SK-N-SH (cell line): ENCODE measurements at regions not wholly inside any gene's neighbourhood (a gene's known extent, or its start where the extent isn't known, plus 50 kb on each side); places are given as distances from the start of the nearest gene placed in this dataset.

ENCODE experiments used
- CTCF ChIA-PET: fragments of 300-600, 350-600 bp; formaldehyde crosslinking; extraction: SDS; loops from one replicate; lab custom pipeline; 2021; lab: Yijun Ruan, JAX
- POLR2A ChIA-PET: fragments of 350-600 bp; sonication (Branson Sonifier 250); formaldehyde crosslinking; extraction: SDS; loops from one replicate; lab custom pipeline; 2020; ENCODE audit warnings: antibody characterized with exemption, inconsistent platforms; lab: Yijun Ruan, JAX
- DNase-seq: peaks from one replicate; pipeline ENCODE4 v3.0.0; 2012
- H2AFZ ChIP-seq: fragments of 200-600 bp; sonication (generic); 2 replicates; pipeline ENCODE4 v1.8.1; 2016; ENCODE audit warnings: antibody characterized with exemption, mild to moderate bottlenecking, low read depth
- H3F3A ChIP-seq: fragments of 200-600 bp; sonication (generic); replicated peaks from 2 replicates; pipeline ENCODE3; 2016; ENCODE audit warnings: antibody characterized with exemption, mild to moderate bottlenecking; ENCODE audit not compliant: insufficient read depth
- H3K27ac ChIP-seq, 2 experiments: fragments of 200-500 bp in 1 of 2; fragments of 200-600 bp in 1 of 2; sonication (Bioruptor generic) in 1 of 2; sonication (generic), shearing (Covaris generic) in 1 of 2; 2 replicates each; pipeline versions ENCODE4 v1.5.1 to v1.6.1; 2014 to 2016; ENCODE audit warnings: low read depth in 2 of 2, inconsistent platforms in 1 of 2, low read length in 1 of 2, mild to moderate bottlenecking in 1 of 2, mixed read lengths in 1 of 2
- H3K27me3 ChIP-seq: fragments of 200-600 bp; sonication (generic), shearing (Covaris generic); 2 replicates; pipeline ENCODE4 v1.6.1; 2016; ENCODE audit warnings: mixed run types; ENCODE audit not compliant: insufficient read depth
- H3K36me3 ChIP-seq, 2 experiments: fragments of 200-500 bp in 1 of 2; fragments of 200-600 bp in 1 of 2; sonication (Bioruptor generic) in 1 of 2; sonication (generic) in 1 of 2; replicated peaks in 1 of 2; 2 replicates each; pipeline versions ENCODE3 to v1.5.1; 2014 to 2016; ENCODE audit warnings: low read length in 1 of 2, mild to moderate bottlenecking in 1 of 2; ENCODE audit not compliant: insufficient read depth in 2 of 2, control insufficient read depth in 1 of 2
- H3K4me1 ChIP-seq, 2 experiments: fragments of 200-500 bp in 1 of 2; fragments of 200-600 bp in 1 of 2; sonication (Bioruptor generic) in 1 of 2; sonication (generic), shearing (Covaris generic) in 1 of 2; 2 replicates each; pipeline versions ENCODE4 v1.5.1 to v1.6.1; 2014 to 2016; ENCODE audit warnings: low read depth in 1 of 2, low read length in 1 of 2, mixed run types in 1 of 2; ENCODE audit not compliant: insufficient read depth in 2 of 2, control insufficient read depth in 1 of 2
- H3K4me2 ChIP-seq: fragments of 200-600 bp; sonication (generic), shearing (Covaris generic); 2 replicates; pipeline ENCODE4 v1.6.1; 2017; ENCODE audit warnings: mixed run types
- H3K4me3 ChIP-seq, 2 experiments: fragments of 200-500 bp in 1 of 2; fragments of 200-600 bp in 1 of 2; sonication (Bioruptor generic) in 1 of 2; sonication (generic), shearing (Covaris generic) in 1 of 2; 2 replicates each; pipeline versions ENCODE4 v1.5.1 to v1.8.1; 2014 to 2016; ENCODE audit warnings: low read depth in 2 of 2, inconsistent platforms in 1 of 2, low read length in 1 of 2, mild to moderate bottlenecking in 1 of 2, mixed read lengths in 1 of 2, moderate library complexity in 1 of 2
- H3K79me2 ChIP-seq: fragments of 200-600 bp; sonication (generic); 2 replicates; pipeline ENCODE4 v1.8.1; 2017; ENCODE audit warnings: mild to moderate bottlenecking; ENCODE audit not compliant: insufficient read depth
- H3K9ac ChIP-seq: fragments of 200-600 bp; sonication (generic); 2 replicates; pipeline ENCODE4 v1.6.1; 2017; ENCODE audit warnings: mixed run types
- H3K9me2 ChIP-seq: fragments of 200-600 bp; sonication (generic); 2 replicates; pipeline ENCODE4 v1.6.1; 2017; ENCODE audit warnings: mixed run types
- H3K9me3 ChIP-seq: fragments of 200-600 bp; sonication (generic); 2 replicates; pipeline ENCODE4 v1.6.1; 2017; ENCODE audit warnings: mixed run types, mild to moderate bottlenecking, moderate library complexity
- H4K20me1 ChIP-seq: fragments of 200-600 bp; sonication (generic); 2 replicates; pipeline ENCODE4 v1.6.1; 2017; ENCODE audit warnings: mild to moderate bottlenecking, mixed run types; ENCODE audit not compliant: insufficient read depth
- CHD2 ChIP-seq: fragments of 150-350 bp; IDR thresholded peaks from 2 replicates; pipeline ENCODE4 v1.6.1; 2018; ENCODE audit warnings: low read length; ENCODE audit not compliant: partially characterized antibody
- ELF1 ChIP-seq: IDR thresholded peaks from 2 replicates; pipeline ENCODE4 v1.4.0; 2012
- EP300 ChIP-seq, 2 experiments: IDR thresholded peaks; 2 replicates each; pipeline versions ENCODE4 v1.4.0 to v1.6.1; 2012; ENCODE audit warnings: borderline replicate concordance in 1 of 2, low read depth in 1 of 2, low read length in 1 of 2
- FOXM1 ChIP-seq: IDR thresholded peaks from 2 replicates; pipeline ENCODE4 v1.4.0; 2012; ENCODE audit warnings: low read depth, mild to moderate bottlenecking
- GABPA ChIP-seq: IDR thresholded peaks from 2 replicates; pipeline ENCODE4 v1.4.0; 2012; ENCODE audit warnings: low read depth, mild to moderate bottlenecking
- GATA2 ChIP-seq: sonication (generic); formaldehyde crosslinking; IDR thresholded peaks from 2 replicates; pipeline ENCODE4 v1.5.0; 2020; ENCODE audit warnings: mild to moderate bottlenecking, missing genetic modification reagents
- IRF3 ChIP-seq: fragments of 150-350 bp; IDR thresholded peaks from 2 replicates; pipeline ENCODE4 v1.6.1; 2016; ENCODE audit warnings: mild to moderate bottlenecking, low read depth, low read length
- JUND ChIP-seq: IDR thresholded peaks from 2 replicates; pipeline ENCODE4 v1.4.0; 2012
- MEF2A ChIP-seq: IDR thresholded peaks from 2 replicates; pipeline ENCODE4 v1.4.0; 2012; ENCODE audit warnings: low read depth, borderline replicate concordance
- NFIC ChIP-seq: IDR thresholded peaks from 2 replicates; pipeline ENCODE4 v1.4.0; 2012; ENCODE audit warnings: borderline replicate concordance
- NRF1 ChIP-seq: IDR thresholded peaks from 2 replicates; pipeline ENCODE4 v1.6.1; 2012; ENCODE audit warnings: low read depth, mild to moderate bottlenecking, low read length
- PBX3 ChIP-seq: IDR thresholded peaks from 2 replicates; pipeline ENCODE4; 2012
- RAD21 ChIP-seq: IDR thresholded peaks from 2 replicates; pipeline ENCODE4 v1.6.1; 2012; ENCODE audit warnings: mild to moderate bottlenecking, low read length
- REST ChIP-seq: IDR thresholded peaks from 2 replicates; pipeline ENCODE4 v1.6.1; 2012; ENCODE audit warnings: mild to moderate bottlenecking, low read depth, low read length, moderate library complexity
- RFX5 ChIP-seq: IDR thresholded peaks from 2 replicates; pipeline ENCODE4 v1.6.1; 2012; ENCODE audit warnings: mild to moderate bottlenecking, improper control_type of control experiment, low read length
- RXRA ChIP-seq: IDR thresholded peaks from 2 replicates; pipeline ENCODE4 v1.4.0; 2012; ENCODE audit warnings: low read depth, mild to moderate bottlenecking, borderline replicate concordance
- SIN3A ChIP-seq: IDR thresholded peaks from 2 replicates; pipeline ENCODE4 v1.6.1; 2012; ENCODE audit warnings: low read depth, mild to moderate bottlenecking, low read length, moderate library complexity, borderline replicate concordance
- TAF1 ChIP-seq: IDR thresholded peaks from 2 replicates; pipeline ENCODE4 v1.6.1; 2012; ENCODE audit warnings: low read depth, mild to moderate bottlenecking, low read length, moderate library complexity, borderline replicate concordance
- USF1 ChIP-seq: IDR thresholded peaks from 2 replicates; pipeline ENCODE4 v1.4.0; 2012; ENCODE audit warnings: low read depth, borderline replicate concordance
- USF2 ChIP-seq: fragments of 150-350 bp; IDR thresholded peaks from 2 replicates; pipeline ENCODE4 v1.6.1; 2017; ENCODE audit warnings: antibody characterized with exemption, low read length, low read depth, borderline replicate concordance
- YY1 ChIP-seq: IDR thresholded peaks from 2 replicates; pipeline ENCODE4 v1.4.0; 2012; ENCODE audit warnings: low read depth, mild to moderate bottlenecking
- WGBS: methylation state at CpG from one replicate; pipeline ENCODE4 v1.1.6; 2017; ENCODE audit warnings: low lambda C conversion rate; 5-methylcytosine and 5-hydroxymethylcytosine counted together

- no peaks in the 10 kb centered on the region for H3K9me3 ChIP-seq
- ChIA-PET CTCF (no interaction called here), POLR2A (no interaction called here)
- no peak for DNase-seq
- H3K4me2 ChIP-seq = no peak overlapping the region
- H3K36me3 ChIP-seq = no peaks in the 10 kb centered on the region
- no peaks in the 10 kb centered on the region for H3K79me2 ChIP-seq
- H3K9me2 ChIP-seq = no peaks in the 10 kb centered on the region
- H4K20me1 ChIP-seq = no peaks in the 10 kb centered on the region
- H3K4me3 ChIP-seq = no peak overlapping the region
- H3K27me3 ChIP-seq = no peaks in the 10 kb centered on the region
- no peak overlapping the region for H2AFZ ChIP-seq
- no peaks in the 10 kb centered on the region for H3F3A ChIP-seq
- H3K9ac ChIP-seq = no peak overlapping the region
- H3K4me1 ChIP-seq = no peaks in the 10 kb centered on the region; a peak in 1 of 4 replicates
- TF ChIP-seq SIN3A (no peak), REST (no peak), USF1 (no peak), JUND (no peak), FOXM1 (no peak), PBX3 (no peak), ELF1 (no peak), RFX5 (no peak), NRF1 (no peak), YY1 (no peak), IRF3 (no peak), NFIC (no peak)
- no peak overlapping the region for H3K27ac ChIP-seq
Observed at GRCh38 chr7:118948508-118948907, 724.0 kb downstream of the ANKRD7 start.

GRCh38 chr7:118949031-118949430 is 724.5 kb downstream of the ANKRD7 start:
- no peaks in the 10 kb centered on the region for H4K20me1 ChIP-seq
- H2AFZ ChIP-seq = no peak overlapping the region
- H3K9me2 ChIP-seq = no peaks in the 10 kb centered on the region
- no peaks in the 10 kb centered on the region for H3K79me2 ChIP-seq
- H3K36me3 ChIP-seq = no peaks in the 10 kb centered on the region
- ChIA-PET CTCF (interaction anchor here (0.7 to 1.5 kb wide), 2 partner anchors 23 to 227 kb away, joined by 3 to 4 read pairs; no protein-coding TSS in a partner anchor), POLR2A (no interaction called here)
- H3K4me3 ChIP-seq = no peak overlapping the region
- 57% methylated on average over 1 of the region's 1 CpG for WGBS
- DNase-seq = no peak
- no peaks in the 10 kb centered on the region for H3K4me1 ChIP-seq
- no peak overlapping the region for H3K4me2 ChIP-seq
- no peaks in the 10 kb centered on the region for H3K27me3 ChIP-seq
- H3F3A ChIP-seq = no peaks in the 10 kb centered on the region
- no peaks in the 10 kb centered on the region for H3K9me3 ChIP-seq
- no peak overlapping the region for H3K9ac ChIP-seq
- H3K27ac ChIP-seq = no peak overlapping the region
- TF ChIP-seq MEF2A (no peak), IRF3 (no peak), TAF1 (no peak), GATA2 (CRISPR knock-in tag) (no peak), NRF1 (no peak), EP300 (IDR thresholded peaks at IDR 0.05; ENCODE audit: borderline replicate concordance in 1 of 2, low read depth in 1 of 2, low read length in 1 of 2) (no peak), ELF1 (no peak), RAD21 (no peak), YY1 (no peak), CHD2 (no peak), USF2 (no peak), RXRA (no peak), NFIC (no peak), GABPA (no peak)
